Stimulated activated CD4-positive, alpha-beta T cell treated with anti-CD3 and anti-CD28 coated beads, Interleukin-4, amount 100 ng/mL, for 48 hours (primary cell): ENCODE measurements at regions not wholly inside any gene's neighbourhood (a gene's known extent, or its start where the extent isn't known, plus 50 kb on each side); places are given as distances from the start of the nearest gene placed in this dataset.
"Not testable (repeated sequence)": the region's sequence is repeated elsewhere in the genome, so short reads cannot be mapped to it uniquely, and the experiment has no call there.

Experiments used
- DNase-seq, 2 donors: peaks; one replicate each; pipeline ENCODE4 v3.0.0-alpha.2; 2020; ENCODE audit warnings: low read depth in 2 of 2

DNA sequence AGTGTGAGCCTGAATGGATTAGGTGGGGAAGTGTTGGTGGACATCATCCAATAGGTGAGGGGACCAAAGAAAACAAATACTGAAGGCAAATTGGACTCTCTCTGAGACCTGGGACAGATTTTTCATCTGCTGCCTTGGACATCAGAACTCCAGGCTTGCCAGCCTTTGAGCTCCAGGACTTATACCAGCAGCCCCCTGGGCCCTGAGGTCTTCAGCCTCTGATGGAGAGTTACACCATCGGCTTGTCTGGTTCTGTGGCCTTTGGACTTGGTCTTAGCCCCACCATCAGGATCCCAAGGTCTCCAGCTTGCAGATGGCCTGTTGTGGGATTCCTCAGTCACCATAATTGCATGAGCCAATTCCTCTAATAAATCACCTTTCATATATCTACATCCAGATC is 80.8 kb upstream of the SLC8A3 start:
- DNase-seq, result no peak

DNA sequence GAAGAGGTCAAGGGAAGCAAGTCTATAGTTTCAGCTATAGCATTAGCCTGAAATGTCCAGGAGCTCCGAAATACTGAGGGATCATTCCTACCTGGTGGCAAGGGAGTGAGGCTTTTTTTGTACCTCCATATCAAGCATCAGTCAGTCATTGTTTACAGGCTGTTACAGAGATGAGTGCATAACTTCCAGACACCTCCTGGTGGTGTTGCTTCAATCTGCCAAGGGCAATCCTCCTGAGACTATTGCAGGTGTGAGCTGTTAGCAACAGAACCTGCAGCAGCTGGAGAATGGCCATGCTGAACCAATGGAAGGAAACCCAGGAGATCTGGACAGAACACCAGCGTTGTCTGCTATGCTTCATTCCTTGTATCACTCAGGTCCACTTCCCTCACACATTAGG is 80.0 kb upstream of the SLC8A3 start:
- no peak for DNase-seq

DNA sequence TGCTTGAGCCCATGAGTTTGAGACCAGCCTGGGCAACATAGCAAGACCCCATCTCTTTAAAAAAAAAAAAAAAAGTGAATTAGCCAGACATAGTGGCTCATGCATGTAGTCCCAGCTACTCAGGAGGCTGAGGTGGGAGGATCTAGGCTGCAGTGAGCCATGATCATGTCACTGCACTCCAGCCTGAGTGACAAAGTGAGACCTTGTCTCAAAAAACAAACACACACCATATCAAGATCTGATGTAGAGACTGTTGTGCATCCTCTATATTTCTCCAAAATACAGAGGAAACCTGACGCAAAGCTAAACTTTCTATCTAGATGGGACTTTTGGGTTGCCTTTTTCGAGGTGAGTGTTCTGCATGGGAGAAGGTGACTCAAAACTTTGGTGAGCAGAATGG is 77.4 kb upstream of the SLC8A3 start:
- no peak for DNase-seq

DNA sequence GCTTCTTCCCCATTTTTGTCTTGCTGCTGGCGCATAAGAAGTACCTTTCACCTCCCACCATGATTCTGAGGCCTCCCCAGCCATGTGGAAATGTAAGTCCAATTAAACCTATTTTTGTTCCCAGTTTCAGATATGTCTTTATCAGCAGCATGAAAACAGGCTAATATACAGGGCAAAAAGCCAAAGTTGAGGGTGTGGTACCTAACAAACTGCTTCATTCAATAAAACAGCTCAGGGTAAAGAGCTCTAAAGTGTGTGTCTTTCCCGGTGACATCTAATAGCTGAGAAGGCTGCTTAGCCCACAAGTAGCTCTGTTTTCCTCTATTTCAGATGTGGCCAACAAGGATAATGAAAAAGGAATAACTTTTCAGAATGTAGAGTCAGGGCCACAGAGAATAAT is 76.7 kb upstream of the SLC8A3 start:
- no peak for DNase-seq

DNA sequence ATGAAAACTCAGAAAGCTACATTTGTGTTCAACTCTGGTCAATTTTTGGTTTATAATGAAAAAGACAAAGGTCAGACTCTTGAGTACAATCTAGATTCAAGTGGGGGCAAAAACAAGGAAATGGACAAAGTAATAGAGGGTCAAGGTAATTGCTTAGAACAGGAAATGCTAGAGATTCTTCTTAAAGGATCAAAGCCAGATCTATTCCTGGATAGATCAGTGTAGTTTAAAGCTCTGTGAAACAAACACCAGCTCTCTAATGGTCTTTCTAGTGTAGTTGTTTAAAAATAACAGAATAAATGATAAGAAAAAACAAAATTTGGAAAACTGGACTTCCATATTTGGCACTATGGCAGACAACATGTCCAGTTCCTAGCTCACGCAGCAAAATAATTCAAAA is 70.7 kb upstream of the SLC8A3 start:
- DNase-seq, result no peak

DNA sequence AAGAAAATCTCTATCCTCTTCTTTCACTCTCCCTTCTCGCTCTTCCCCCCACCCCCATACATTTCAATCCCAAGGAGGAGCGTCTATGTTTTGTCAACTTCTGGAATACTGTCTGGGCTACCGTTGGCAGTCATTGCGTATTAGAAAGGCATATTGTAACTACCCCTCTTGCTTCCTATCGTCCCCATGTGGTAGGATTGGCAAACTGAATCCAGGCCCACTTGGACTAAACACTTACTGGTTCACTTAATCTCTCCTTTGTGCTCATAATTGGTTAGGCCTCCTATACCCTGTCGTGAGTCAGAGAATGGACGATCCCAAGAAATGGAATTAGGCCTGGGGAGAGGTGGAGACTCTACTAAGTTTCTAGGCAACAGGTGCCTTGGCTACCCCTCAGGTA is 68.8 kb upstream of the SLC8A3 start:
- peak in 1 of 2 donors; percentile 27 for DNase-seq

DNA sequence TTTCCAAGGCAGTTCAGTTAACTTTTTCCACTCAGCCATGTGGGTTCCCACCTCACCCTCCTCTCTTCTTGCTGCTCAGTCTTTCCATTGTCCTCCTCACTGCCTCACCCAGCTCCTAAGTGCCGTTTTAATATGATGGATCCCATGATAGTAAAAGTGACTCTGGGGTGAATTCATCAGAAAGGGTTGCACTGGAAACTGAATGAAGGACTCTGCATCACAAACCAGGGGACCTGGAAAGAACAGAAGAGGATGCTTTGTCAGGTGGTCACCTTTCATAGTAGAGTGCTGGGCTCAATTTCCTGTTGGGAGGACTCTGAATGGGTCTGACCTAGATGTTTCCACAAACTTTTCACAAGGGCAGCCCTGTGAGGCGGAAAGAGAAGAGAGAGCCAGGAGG is 67.8 kb upstream of the SLC8A3 start:
- DNase-seq, result no peak

DNA sequence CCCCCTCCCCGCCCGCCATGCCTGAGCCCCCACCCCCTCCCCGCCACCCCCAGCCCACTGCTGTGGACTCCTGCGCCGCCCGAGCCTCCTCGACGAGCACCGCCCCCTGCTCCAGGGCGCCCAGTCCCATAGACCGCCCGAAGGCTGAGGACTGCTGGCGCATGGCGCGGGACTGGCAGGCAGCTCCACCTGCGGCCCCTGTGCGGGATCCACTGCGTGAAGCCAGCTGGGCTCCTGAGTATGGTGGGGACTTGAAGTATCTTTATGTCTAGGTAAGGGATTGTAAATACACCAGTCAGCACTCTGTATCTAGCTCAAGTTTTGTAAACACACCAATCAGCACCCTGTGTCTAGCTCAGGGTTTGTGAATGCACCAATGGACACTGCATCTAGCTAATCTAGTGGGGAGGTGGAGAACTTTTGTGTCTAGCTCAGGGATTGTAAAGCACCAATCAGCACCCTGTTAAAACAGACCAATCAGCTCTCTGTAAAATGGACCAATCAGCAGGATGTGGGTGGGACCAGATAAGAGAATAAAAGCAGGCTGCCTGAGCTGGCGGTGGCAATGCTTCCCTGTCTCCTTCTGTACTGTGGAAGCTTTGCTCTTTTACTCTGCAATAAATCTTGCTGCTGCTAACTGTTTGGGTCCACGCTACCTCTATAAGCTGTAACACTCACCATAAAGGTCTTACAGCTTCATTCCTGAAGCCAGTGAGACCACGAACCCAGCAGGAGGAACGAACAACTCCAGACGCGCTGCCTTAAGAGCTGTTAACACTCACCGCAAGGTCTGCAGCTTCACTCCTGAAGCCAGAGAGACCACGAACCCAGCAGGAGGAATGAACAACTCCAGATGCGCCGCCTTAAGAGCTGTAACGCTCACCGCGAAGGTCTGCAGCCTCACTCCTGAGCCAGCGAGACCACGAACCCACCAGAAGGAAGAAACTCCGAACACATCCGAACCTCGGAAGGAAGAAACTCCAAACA is 66.6 kb upstream of the SLC8A3 start:
- not testable (repeated sequence) for DNase-seq

DNA sequence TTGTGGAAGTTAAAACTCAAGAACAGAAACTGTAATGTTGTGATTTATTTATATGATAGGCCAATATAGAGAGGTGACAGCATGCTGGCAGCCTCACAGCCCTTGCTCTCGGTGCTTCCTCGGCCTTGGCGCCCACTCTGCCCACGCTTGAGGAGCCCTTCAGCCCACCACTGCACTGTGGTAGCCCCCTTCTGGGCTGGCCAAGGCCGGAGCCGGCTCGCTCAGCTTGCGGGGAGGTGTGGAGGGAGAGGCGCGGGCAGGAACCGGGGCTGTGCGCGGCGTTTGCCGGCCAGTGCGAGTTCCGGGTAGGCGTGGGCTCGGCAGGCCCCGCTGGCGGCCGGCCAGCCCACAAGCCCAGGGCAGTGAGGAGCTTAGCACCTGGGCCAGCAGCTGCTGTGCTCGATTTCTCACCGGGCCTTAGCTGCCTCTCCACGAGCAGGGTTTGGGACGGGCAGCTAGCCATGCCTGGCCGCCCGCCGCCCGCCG is 65.8 kb upstream of the SLC8A3 start:
- DNase-seq, result no peak

DNA sequence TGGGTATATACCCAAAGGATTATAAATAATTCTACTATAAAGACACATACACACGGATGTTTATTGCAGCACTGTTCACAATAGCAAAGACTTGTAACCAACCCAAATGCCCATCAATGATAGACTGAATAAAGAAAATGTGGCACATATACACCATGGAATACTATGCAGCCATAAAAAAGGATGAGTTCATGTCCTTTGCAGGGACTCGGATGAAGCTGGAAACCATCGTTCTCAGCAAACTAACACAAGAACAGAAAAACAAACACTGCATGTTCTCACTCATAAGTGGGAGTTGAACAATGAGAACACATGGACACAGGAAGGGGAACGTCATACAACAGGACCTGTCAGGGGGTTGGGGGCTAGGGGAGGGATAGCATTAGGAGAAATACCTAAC is 64.8 kb upstream of the SLC8A3 start:
- DNase-seq, result not testable (repeated sequence)

DNA sequence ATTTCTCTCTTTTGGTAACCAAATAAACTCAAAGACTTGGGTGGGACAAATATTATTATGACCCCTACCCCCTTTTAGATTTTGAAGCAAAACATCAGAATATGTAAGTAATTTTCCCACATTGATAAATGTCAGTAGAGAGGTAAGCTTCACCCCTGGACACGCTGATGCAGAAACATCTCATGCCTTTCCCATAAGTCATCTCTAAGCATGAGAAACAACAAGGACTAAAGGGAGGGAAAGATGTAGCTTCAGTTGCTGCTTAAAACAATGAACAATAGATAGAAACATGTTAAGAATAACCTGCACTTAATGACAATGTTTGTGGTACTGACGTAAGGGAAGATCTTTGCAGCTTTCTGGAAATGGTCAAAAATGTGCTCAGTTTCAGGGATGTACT is 56.3 kb upstream of the SLC8A3 start:
- DNase-seq, result no peak

DNA sequence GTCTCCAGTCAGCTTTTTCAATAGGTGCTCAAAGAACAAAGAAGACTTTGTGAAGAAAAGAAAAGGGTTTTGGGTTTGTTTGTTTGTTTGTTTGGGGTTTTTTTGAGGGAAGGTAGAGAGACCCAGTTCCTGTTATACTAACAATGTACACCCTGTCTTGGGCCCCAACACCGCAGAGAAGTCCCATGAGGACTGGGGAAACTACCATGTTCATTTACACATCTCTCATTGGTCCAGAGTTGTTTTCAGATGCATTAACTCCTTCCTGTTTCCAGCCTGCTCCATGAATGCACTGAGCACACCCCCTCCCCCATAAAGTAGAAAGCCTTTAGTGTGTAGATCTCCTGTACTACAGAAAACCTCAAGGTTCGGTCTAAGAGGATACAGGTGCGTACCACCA is 51.1 kb upstream of the SLC8A3 start:
- DNase-seq, result no peak

DNA sequence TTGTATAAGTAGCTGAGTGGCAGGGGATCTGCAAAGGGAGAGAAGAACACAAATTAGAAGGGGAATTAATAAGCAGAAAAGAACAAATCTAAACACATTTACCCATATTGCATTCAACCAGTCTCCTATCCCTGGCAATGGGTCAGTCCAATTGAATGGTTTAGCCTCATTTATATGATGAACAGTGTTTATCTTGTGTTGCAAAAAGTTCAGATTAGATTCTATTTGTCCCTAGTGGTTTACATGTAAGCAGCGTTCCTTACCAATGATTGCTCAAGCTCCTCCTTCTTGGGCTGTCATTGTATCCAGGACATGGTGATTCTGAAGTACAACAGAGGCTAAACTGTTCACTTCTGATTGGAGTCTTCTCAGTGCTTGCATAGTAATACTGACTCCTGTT is 49.9 kb upstream of the SLC8A3 start:
- not testable (repeated sequence) for DNase-seq
